ENCODE measurements at regions not wholly inside any gene's neighbourhood (a gene's known extent, or its start where the extent isn't known, plus 50 kb on each side); places are given as distances from the start of the nearest gene placed in this dataset.
"Not testable (repeated sequence)": the region's sequence is repeated elsewhere in the genome, so short reads cannot be mapped to it uniquely, and the experiment has no call there.

- H3K36me3 ChIP-seq: no peaks in the 10 kb centered on the region
- DNase-seq (ENCODE audit: low read depth in 1 of 2, low spot score in 1 of 2): no peak
- no peaks in the 10 kb centered on the region for H3K9me3 ChIP-seq (ENCODE audit: low read depth)
- TF ChIP-seq CTCF (IDR thresholded peaks at IDR 0.05; ENCODE audit: low read depth, low read length): no peak
- no peaks in the 10 kb centered on the region for H3K27me3 ChIP-seq
- no peak overlapping the region for H3K4me3 ChIP-seq
- H3K4me1 ChIP-seq (ENCODE audit: low read depth): no peaks in the 10 kb centered on the region
- H3K27ac ChIP-seq: no peak overlapping the region
These were observed 122.2 kb upstream of the TBCA start for GRCh38 chr5:77898385-77898784.

GRCh38 chr5:77896338-77896737 is 120.2 kb upstream of the TBCA start:
- H3K9me3 ChIP-seq (ENCODE audit: low read depth): no peaks in the 10 kb centered on the region
- H3K36me3 ChIP-seq: no peaks in the 10 kb centered on the region
- TF ChIP-seq CTCF (IDR thresholded peaks at IDR 0.05; ENCODE audit: low read depth, low read length): no peak
- no peak overlapping the region for H3K4me3 ChIP-seq
- H3K27me3 ChIP-seq: no peaks in the 10 kb centered on the region
- DNase-seq (ENCODE audit: low read depth in 1 of 2, low spot score in 1 of 2): no peak
- peaks cover 4% of the 10 kb centered on the region for H3K4me1 ChIP-seq (ENCODE audit: low read depth)
- H3K27ac ChIP-seq: no peak overlapping the region

- H3K36me3 ChIP-seq; H3K4me3 ChIP-seq; H3K27ac ChIP-seq; H3K9me3 ChIP-seq (ENCODE audit: low read depth); DNase-seq (ENCODE audit: low read depth in 1 of 2, low spot score in 1 of 2); H3K4me1 ChIP-seq (ENCODE audit: low read depth); H3K27me3 ChIP-seq: not testable (repeated sequence)
These were observed 118.0 kb upstream of the TBCA start for GRCh38 chr5:77894103-77894502.

GRCh38 chr5:77893225-77893860 is 117.2 kb upstream of the TBCA start:
- no peaks in the 10 kb centered on the region for H3K36me3 ChIP-seq
- TF ChIP-seq CTCF (IDR thresholded peaks at IDR 0.05; ENCODE audit: low read depth, low read length): no peak
- peak in 1 of 2 donors; percentile 95 for DNase-seq (ENCODE audit: low read depth in 1 of 2, low spot score in 1 of 2)
- H3K27ac ChIP-seq: no peak overlapping the region
- H3K27me3 ChIP-seq: no peaks in the 10 kb centered on the region
- H3K4me3 ChIP-seq: no peak overlapping the region
- H3K9me3 ChIP-seq (ENCODE audit: low read depth): no peaks in the 10 kb centered on the region
- H3K4me1 ChIP-seq (ENCODE audit: low read depth): peaks cover 4% of the 10 kb centered on the region

GRCh38 chr5:77892061-77893010 is 116.2 kb upstream of the TBCA start:
- peak in 1 of 2 donors; percentile 19 for DNase-seq (ENCODE audit: low read depth in 1 of 2, low spot score in 1 of 2)
- Histone ChIP-seq H3K27me3 (peaks cover 6% of the 10 kb centered on the region), H3K4me3 (no peak overlapping the region), H3K4me1 (ENCODE audit: low read depth) (peaks cover 4% of the 10 kb centered on the region), H3K36me3 (no peaks in the 10 kb centered on the region), H3K27ac (no peak overlapping the region), H3K9me3 (ENCODE audit: low read depth) (peaks cover 3% of the 10 kb centered on the region)
- TF ChIP-seq CTCF (IDR thresholded peaks at IDR 0.05; ENCODE audit: low read depth, low read length): no peak

- no peak for TF ChIP-seq CTCF (IDR thresholded peaks at IDR 0.05; ENCODE audit: low read depth, low read length)
- Histone ChIP-seq H3K36me3 (no peaks in the 10 kb centered on the region), H3K4me1 (ENCODE audit: low read depth) (no peaks in the 10 kb centered on the region), H3K27ac (no peak overlapping the region), H3K4me3 (no peak overlapping the region), H3K9me3 (ENCODE audit: low read depth) (peaks cover 3% of the 10 kb centered on the region), H3K27me3 (peaks cover 9% of the 10 kb centered on the region)
- no peak for DNase-seq (ENCODE audit: low read depth in 1 of 2, low spot score in 1 of 2)
These were observed 109.4 kb upstream of the TBCA start for GRCh38 chr5:77885519-77885918.

Measured in cardiac muscle cell (in vitro differentiated cells and primary cell).